Testis (tissue), 2 donors: ENCODE measurements at regions not wholly inside any gene's neighbourhood (a gene's known extent, or its start where the extent isn't known, plus 50 kb on each side); places are given as distances from the start of the nearest gene placed in this dataset.

Source experiments
- DNase-seq: peaks from one replicate; pipeline ENCODE4 v3.0.0-alpha.2; 2019
- H3K27ac ChIP-seq, 2 donors: fragments of 200-600 bp; sonication (generic); one replicate each; pipeline ENCODE4 v1.5.1; 2019
- H3K27me3 ChIP-seq: fragments of 200-600 bp; sonication (generic); one replicate; pipeline ENCODE4 v1.5.1; 2019
- H3K36me3 ChIP-seq: fragments of 200-600 bp; sonication (generic); one replicate; pipeline ENCODE4 v1.5.1; 2017; ENCODE audit warnings: low read depth; ENCODE audit errors: missing control alignments
- H3K4me1 ChIP-seq: fragments of 200-600 bp; sonication (generic); one replicate; pipeline ENCODE4 v1.5.1; 2019
- H3K4me3 ChIP-seq, 2 donors: fragments of 200-600 bp; sonication (generic); one replicate each; pipeline ENCODE4 v1.5.1; 2017 to 2019
- H3K9me3 ChIP-seq: fragments of 200-600 bp; sonication (generic); one replicate; pipeline ENCODE4 v1.5.1; 2017
- POLR2A ChIP-seq: fragments of 450-650 bp; IDR thresholded peaks from one replicate; pipeline ENCODE4 v1.6.1; 2017; ENCODE audit warnings: antibody characterized with exemption, mild to moderate bottlenecking, moderate library complexity
- WGBS, 2 donors: methylation state at CpG; one replicate each; pipeline ENCODE4 v1.1.5; 2018; 5-methylcytosine and 5-hydroxymethylcytosine counted together
- intact Hi-C: fragments of 100-400 bp; cut with DNase I; formaldehyde crosslinking; loops from one replicate; pipeline ENCODE4 v1.15.1; 2023; ENCODE audit warnings: low total_unique reads
- TF ChIP-seq, protein P1 (sequence below), 3 experiments: fragments of 450-650 bp in 2 of 3; fragments of 200-600 bp in 1 of 3; sonication (generic) in 1 of 3; IDR thresholded peaks; one replicate each; pipeline ENCODE4 v1.5.1; 2016 to 2019; ENCODE audit warnings: antibody characterized with exemption in 3 of 3, mild to moderate bottlenecking in 2 of 3, moderate library complexity in 1 of 3

GRCh38 chr3:66659056-66659455, 158.2 kb upstream of the LRIG1 start:
- DNase-seq, result no peak
- no peak for TF ChIP-seq POLR2A
- TF ChIP-seq, protein P1, sequence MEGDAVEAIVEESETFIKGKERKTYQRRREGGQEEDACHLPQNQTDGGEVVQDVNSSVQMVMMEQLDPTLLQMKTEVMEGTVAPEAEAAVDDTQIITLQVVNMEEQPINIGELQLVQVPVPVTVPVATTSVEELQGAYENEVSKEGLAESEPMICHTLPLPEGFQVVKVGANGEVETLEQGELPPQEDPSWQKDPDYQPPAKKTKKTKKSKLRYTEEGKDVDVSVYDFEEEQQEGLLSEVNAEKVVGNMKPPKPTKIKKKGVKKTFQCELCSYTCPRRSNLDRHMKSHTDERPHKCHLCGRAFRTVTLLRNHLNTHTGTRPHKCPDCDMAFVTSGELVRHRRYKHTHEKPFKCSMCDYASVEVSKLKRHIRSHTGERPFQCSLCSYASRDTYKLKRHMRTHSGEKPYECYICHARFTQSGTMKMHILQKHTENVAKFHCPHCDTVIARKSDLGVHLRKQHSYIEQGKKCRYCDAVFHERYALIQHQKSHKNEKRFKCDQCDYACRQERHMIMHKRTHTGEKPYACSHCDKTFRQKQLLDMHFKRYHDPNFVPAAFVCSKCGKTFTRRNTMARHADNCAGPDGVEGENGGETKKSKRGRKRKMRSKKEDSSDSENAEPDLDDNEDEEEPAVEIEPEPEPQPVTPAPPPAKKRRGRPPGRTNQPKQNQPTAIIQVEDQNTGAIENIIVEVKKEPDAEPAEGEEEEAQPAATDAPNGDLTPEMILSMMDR (IDR thresholded peaks at IDR 0.05), result no peak
- WGBS, 2 donors, result 85 to 96% methylated on average over 1 of the region's 1 CpG

DNA sequence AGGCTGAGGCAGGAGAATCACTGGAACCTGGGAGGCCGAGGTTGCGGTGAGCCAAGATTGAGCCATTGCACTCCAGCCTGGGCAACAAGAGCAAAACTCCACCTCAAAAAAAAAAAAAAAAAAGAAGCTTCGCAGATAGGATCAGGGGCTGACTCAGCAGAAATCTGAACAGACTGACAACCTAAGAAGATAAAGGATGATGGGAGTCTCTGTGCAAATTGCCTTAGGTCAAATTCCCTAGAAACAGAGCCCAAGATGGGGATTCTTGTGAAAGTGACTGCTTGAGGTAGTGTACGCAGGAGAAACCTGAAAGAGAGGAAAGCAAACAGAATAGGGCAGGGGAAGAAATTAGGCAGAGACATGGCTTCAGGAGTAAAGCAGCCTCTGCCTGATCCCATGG, 160.8 kb upstream of the LRIG1 start:
- no peaks in the 10 kb centered on the region for H3K36me3 ChIP-seq
- WGBS, 2 donors, result 93 to 94% methylated on average over 4 of the region's 4 CpGs
- H3K4me1 ChIP-seq, result peaks cover 3% of the 10 kb centered on the region
- no peaks in the 10 kb centered on the region for H3K27me3 ChIP-seq
- H3K4me3 ChIP-seq, result no peak overlapping the region
- H3K9me3 ChIP-seq, result no peaks in the 10 kb centered on the region
- no peak for TF ChIP-seq POLR2A
- TF ChIP-seq, protein P1 (IDR thresholded peaks at IDR 0.05), result no peak
- intact Hi-C loops, result no loop called here
- H3K27ac ChIP-seq, result no peak overlapping the region
- DNase-seq, result no peak

More at GRCh38 chr3:66659056-66659455, 158.2 kb upstream of the LRIG1 start:
- no peak overlapping the region for H3K27ac ChIP-seq
- no peaks in the 10 kb centered on the region for H3K36me3 ChIP-seq
- no peaks in the 10 kb centered on the region for H3K9me3 ChIP-seq
- H3K4me1 ChIP-seq, result peaks cover 3% of the 10 kb centered on the region
- no peaks in the 10 kb centered on the region for H3K27me3 ChIP-seq
- intact Hi-C loops, result no loop called here
- no peak overlapping the region for H3K4me3 ChIP-seq

DNA sequence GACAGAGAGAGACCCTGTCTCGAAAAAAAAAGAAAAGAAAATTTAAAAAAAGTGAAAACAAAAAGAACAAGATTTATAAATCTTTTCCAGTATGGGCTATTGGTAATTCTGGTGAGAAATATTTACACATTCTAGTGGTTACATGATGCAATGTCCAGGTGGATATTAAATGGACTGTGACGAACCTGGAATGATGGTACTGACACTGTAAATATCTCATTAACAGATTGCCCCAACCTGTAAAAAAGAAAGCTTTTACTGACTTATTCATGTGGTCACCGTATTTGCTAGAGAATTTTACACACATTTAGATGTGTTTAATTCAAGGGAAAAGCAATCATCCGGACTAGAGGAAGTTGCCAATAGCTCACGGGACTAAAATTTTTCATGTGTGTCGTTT, 162.1 kb upstream of the LRIG1 start:
- TF ChIP-seq, protein P1 (IDR thresholded peaks at IDR 0.05), result no peak
- TF ChIP-seq POLR2A, result no peak
- intact Hi-C loops, result no loop called here
- no peaks in the 10 kb centered on the region for H3K27me3 ChIP-seq

GRCh38 chr3:66665021-66665695, 164.3 kb upstream of the LRIG1 start:
- H3K4me3 ChIP-seq, result no peak overlapping the region
- no peak for DNase-seq
- H3K4me1 ChIP-seq, result no peaks in the 10 kb centered on the region
- no peaks in the 10 kb centered on the region for H3K9me3 ChIP-seq
- WGBS, 2 donors, result 91 to 93% methylated on average over 5 of the region's 5 CpGs
- H3K27ac ChIP-seq, result no peak overlapping the region
- no peaks in the 10 kb centered on the region for H3K27me3 ChIP-seq
- no peak for TF ChIP-seq POLR2A
- TF ChIP-seq, protein P1 (IDR thresholded peaks at IDR 0.05), result no peak
- intact Hi-C loops, result no loop called here
- no peaks in the 10 kb centered on the region for H3K36me3 ChIP-seq

More for the DNA sequence above, 162.1 kb upstream of the LRIG1 start:
- no peaks in the 10 kb centered on the region for H3K4me1 ChIP-seq
- H3K9me3 ChIP-seq, result no peaks in the 10 kb centered on the region
- no peak for DNase-seq
- 89 to 95% methylated on average over 6 of the region's 6 CpGs for WGBS, 2 donors
- H3K4me3 ChIP-seq, result no peak overlapping the region
- H3K36me3 ChIP-seq, result no peaks in the 10 kb centered on the region
- no peak overlapping the region for H3K27ac ChIP-seq

DNA sequence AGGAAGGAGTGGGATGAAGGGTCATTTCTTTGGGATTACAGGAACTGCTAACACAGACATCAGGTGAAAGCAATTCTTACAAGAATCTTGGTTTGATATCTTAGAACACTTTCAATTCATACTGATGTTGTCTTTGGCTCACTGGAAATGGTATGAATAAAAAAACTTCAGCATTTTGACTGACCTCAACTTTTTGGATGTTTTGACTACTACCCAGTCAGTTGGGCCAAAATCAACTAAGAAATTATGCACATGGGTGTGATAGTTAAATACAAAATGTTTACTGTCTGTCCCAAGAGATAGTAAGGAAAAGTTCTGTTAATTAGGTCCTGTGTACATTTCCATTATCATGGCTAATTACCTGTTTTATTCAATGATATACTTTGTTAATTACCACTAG, 165.5 kb upstream of the LRIG1 start:
- H3K4me1 ChIP-seq, result no peaks in the 10 kb centered on the region
- H3K4me3 ChIP-seq, result no peak overlapping the region
- H3K27ac ChIP-seq, result no peak overlapping the region
- H3K36me3 ChIP-seq, result no peaks in the 10 kb centered on the region
- no peak for DNase-seq
- intact Hi-C loops, result no loop called here
- no peaks in the 10 kb centered on the region for H3K9me3 ChIP-seq
- H3K27me3 ChIP-seq, result no peaks in the 10 kb centered on the region
- TF ChIP-seq, protein P1 (IDR thresholded peaks at IDR 0.05), result no peak
- no peak for TF ChIP-seq POLR2A
